Prostate gland (tissue), 2 donors: ENCODE measurements at regions not wholly inside any gene's neighbourhood (a gene's known extent, or its start where the extent isn't known, plus 50 kb on each side); places are given as distances from the start of the nearest gene placed in this dataset.

Experiments
- DNase-seq: peaks from one replicate; pipeline ENCODE4 v3.0.0-alpha.2; 2019; ENCODE audit warnings: low spot score
- H3K27ac ChIP-seq, 2 donors: fragments of 200-600 bp; sonication (generic); 2 replicates each; pipeline ENCODE4 v1.5.1; 2017 to 2019
- H3K27me3 ChIP-seq: fragments of 200-600 bp; sonication (generic); replicated peaks from 2 replicates; pipeline ENCODE4 v1.5.1; 2019; ENCODE audit not compliant: insufficient read depth
- H3K36me3 ChIP-seq, 2 donors: fragments of 200-600 bp; sonication (generic); 1 replicate in 1 of 2; 2 replicates in 1 of 2; pipeline versions ENCODE4 v1.5.1 to v1.8.1; 2017 to 2019
- H3K4me1 ChIP-seq: fragments of 200-600 bp; sonication (generic); replicated peaks from 2 replicates; pipeline ENCODE4 v1.5.1; 2019
- H3K4me3 ChIP-seq, 2 donors: fragments of 200-600 bp; sonication (generic); 2 replicates each; pipeline ENCODE4 v1.5.1; 2017 to 2019
- H3K9me3 ChIP-seq: fragments of 200-600 bp; sonication (generic); 2 replicates; pipeline ENCODE4 v1.5.1; 2017
- POLR2A ChIP-seq: fragments of 450-650 bp; IDR thresholded peaks from one replicate; pipeline ENCODE4 v1.6.1; 2016; ENCODE audit warnings: antibody characterized with exemption, mild to moderate bottlenecking
- POLR2AphosphoS5 ChIP-seq: sonication (generic); formaldehyde crosslinking; IDR thresholded peaks from one replicate; pipeline ENCODE4 v1.6.1; 2017; ENCODE audit warnings: antibody characterized with exemption
- WGBS: methylation state at CpG from one replicate; pipeline ENCODE4 v1.1.5; 2018; 5-methylcytosine and 5-hydroxymethylcytosine counted together
- intact Hi-C: fragments of 100-400 bp; cut with DNase I; formaldehyde crosslinking; loops from one replicate; pipeline ENCODE4 v1.14.2; 2022
- TF ChIP-seq, protein P1 (sequence below), 4 experiments: fragments of 200-600 bp in 2 of 4; fragments of 450-650 bp in 2 of 4; sonication (generic) in 2 of 4; IDR thresholded peaks; 1 replicate in 3 of 4; 2 replicates in 1 of 4; pipeline ENCODE4 v1.5.1; 2016 to 2019; ENCODE audit warnings: antibody characterized with exemption in 4 of 4, mild to moderate bottlenecking in 2 of 4, moderate library complexity in 2 of 4

DNA sequence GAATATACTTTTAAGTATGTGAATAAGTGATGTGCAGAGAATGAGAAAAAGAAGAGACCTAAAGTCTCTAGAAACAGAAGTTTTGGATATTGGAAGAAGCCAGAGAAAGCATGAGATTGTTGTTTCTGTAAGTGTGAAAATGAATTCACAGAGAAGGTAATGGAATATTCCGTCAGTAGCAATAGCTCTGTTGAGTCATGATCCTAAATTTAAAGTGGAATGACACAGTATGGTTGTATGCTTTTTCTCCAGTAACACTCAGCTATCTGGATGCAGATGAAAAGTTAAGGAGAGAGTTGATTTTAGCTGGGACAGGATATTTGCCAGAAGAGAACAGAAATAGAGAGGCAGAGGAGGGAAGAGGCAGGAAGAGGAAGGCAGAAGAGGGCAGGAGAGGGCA lies 1166.3 kb downstream of the GALC start:
- H3K9me3 ChIP-seq, result no peaks in the 10 kb centered on the region
- no peak overlapping the region for H3K4me3 ChIP-seq
- no peaks in the 10 kb centered on the region for H3K36me3 ChIP-seq
- TF ChIP-seq POLR2AphosphoS5, result no peak
- DNase-seq, result no peak
- H3K27ac ChIP-seq, result no peak overlapping the region
- no peaks in the 10 kb centered on the region for H3K27me3 ChIP-seq
- intact Hi-C loops, result no loop called here
- WGBS, result 84% methylated on average over 1 of the region's 1 CpG
- no peaks in the 10 kb centered on the region for H3K4me1 ChIP-seq

DNA sequence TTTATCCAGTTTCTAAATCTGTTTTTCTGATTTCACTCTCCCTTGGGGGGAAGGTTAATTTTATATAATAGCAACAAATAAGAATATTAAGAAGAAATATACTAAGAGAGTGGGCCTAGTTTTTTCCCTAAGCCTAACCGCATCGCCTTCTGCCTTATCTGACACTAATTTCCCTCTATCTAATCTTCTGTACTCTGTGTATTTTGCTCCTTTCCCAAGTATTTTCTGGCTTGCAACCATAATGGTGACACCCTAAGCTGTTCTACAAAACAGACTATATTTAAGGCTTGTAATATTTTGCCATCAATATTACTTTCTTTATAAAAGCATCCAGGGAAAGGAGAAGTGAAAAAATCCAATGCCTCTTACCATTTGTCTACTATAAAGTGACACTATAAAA lies 1168.8 kb downstream of the GALC start:
- H3K27ac ChIP-seq, result no peak overlapping the region
- 70% methylated on average over 2 of the region's 2 CpGs for WGBS

DNA sequence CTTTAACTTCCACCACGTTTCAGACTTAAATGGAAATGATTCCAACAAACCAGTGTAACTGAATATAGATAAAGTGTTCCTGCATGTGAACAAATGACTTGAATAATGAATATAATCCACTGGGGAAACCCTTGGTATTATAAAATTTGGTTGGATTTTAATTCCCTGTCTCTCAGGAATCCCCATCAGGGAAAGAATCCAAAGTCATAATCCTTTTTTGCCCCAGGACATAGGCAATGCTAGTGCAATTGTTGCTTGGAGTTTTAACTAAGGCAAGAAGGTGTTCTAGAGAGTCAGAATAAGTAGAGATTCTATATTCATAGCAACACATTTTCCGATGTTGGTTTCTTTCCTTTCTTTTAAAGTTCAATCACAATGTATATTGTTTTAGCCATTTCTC lies 1169.4 kb downstream of the GALC start:
- Histone ChIP-seq H3K36me3 (no peaks in the 10 kb centered on the region), H3K27ac (no peak overlapping the region), H3K4me1 (no peaks in the 10 kb centered on the region), H3K4me3 (no peak overlapping the region), H3K9me3 (no peaks in the 10 kb centered on the region), H3K27me3 (no peaks in the 10 kb centered on the region)
- 56% methylated on average over 2 of the region's 2 CpGs for WGBS
- DNase-seq, result no peak
- no peak for TF ChIP-seq POLR2A
- TF ChIP-seq, protein P1, sequence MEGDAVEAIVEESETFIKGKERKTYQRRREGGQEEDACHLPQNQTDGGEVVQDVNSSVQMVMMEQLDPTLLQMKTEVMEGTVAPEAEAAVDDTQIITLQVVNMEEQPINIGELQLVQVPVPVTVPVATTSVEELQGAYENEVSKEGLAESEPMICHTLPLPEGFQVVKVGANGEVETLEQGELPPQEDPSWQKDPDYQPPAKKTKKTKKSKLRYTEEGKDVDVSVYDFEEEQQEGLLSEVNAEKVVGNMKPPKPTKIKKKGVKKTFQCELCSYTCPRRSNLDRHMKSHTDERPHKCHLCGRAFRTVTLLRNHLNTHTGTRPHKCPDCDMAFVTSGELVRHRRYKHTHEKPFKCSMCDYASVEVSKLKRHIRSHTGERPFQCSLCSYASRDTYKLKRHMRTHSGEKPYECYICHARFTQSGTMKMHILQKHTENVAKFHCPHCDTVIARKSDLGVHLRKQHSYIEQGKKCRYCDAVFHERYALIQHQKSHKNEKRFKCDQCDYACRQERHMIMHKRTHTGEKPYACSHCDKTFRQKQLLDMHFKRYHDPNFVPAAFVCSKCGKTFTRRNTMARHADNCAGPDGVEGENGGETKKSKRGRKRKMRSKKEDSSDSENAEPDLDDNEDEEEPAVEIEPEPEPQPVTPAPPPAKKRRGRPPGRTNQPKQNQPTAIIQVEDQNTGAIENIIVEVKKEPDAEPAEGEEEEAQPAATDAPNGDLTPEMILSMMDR (IDR thresholded peaks at IDR 0.05), result no peak
- no peak for TF ChIP-seq POLR2AphosphoS5
- intact Hi-C loops, result no loop called here

More for the DNA sequence above, 1168.8 kb downstream of the GALC start:
- no peak for DNase-seq
- no peak overlapping the region for H3K4me3 ChIP-seq
- no peaks in the 10 kb centered on the region for H3K36me3 ChIP-seq
- no peaks in the 10 kb centered on the region for H3K4me1 ChIP-seq
- no peak for TF ChIP-seq POLR2AphosphoS5
- TF ChIP-seq, protein P1 (IDR thresholded peaks at IDR 0.05), result no peak
- TF ChIP-seq POLR2A, result no peak
- H3K9me3 ChIP-seq, result no peaks in the 10 kb centered on the region
- no peaks in the 10 kb centered on the region for H3K27me3 ChIP-seq
- intact Hi-C loops, result no loop called here

DNA sequence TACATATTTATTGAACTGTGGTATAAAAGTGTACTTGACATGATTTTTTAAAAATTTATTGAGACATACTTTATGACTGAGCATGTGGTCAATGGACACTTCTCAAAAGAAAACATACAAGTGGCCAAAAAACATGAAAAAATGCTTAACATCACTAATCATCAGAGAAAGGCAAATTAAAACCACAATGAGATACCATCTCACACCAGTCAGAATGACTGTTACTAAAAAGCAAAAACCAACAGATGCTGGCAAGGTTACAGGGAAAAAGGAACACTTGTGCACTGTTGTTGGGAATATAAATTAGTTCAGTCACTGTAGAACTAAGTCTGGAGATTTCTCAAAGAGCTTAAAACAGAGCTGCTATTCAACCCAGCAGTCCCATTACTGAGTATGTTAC lies 1177.6 kb downstream of the GALC start:
- H3K27ac ChIP-seq, result no peak overlapping the region
- H3K9me3 ChIP-seq, result no peaks in the 10 kb centered on the region
- TF ChIP-seq POLR2A, result no peak
- TF ChIP-seq, protein P1 (IDR thresholded peaks at IDR 0.05), result no peak
- no peak for TF ChIP-seq POLR2AphosphoS5
- no peak overlapping the region for H3K4me3 ChIP-seq
- DNase-seq, result no peak
- no peaks in the 10 kb centered on the region for H3K4me1 ChIP-seq
- no peaks in the 10 kb centered on the region for H3K36me3 ChIP-seq
- H3K27me3 ChIP-seq, result no peaks in the 10 kb centered on the region
- intact Hi-C loops, result no loop called here

DNA sequence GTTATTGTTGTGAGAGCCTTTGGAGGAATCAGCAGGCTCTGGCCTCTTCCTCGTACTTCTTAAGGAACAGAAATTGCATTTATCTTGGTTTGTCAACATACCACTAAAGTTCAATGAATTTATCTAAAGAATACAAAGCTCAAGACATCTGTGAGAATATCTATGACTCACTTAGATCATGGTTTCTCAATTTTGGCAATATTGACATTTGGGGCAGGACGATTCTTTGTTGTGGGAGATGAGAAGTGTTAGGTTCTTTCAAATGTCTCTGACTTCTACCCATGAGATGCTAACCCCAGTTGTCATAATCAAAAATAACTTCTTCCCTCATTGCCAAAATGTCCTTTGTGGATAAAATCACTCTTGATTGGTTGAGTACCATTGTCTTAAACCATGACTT lies 1190.3 kb downstream of the GALC start:
- no peaks in the 10 kb centered on the region for H3K9me3 ChIP-seq
- DNase-seq, result no peak
- H3K4me1 ChIP-seq, result no peaks in the 10 kb centered on the region
- no peak for TF ChIP-seq POLR2AphosphoS5
- TF ChIP-seq POLR2A, result no peak
- TF ChIP-seq, protein P1 (IDR thresholded peaks at IDR 0.05), result no peak
- H3K27me3 ChIP-seq, result no peaks in the 10 kb centered on the region
- no peaks in the 10 kb centered on the region for H3K36me3 ChIP-seq
- intact Hi-C loops, result no loop called here
- H3K27ac ChIP-seq, result no peak overlapping the region
- 53% methylated on average over 2 of the region's 2 CpGs for WGBS
- no peak overlapping the region for H3K4me3 ChIP-seq
